Sciatic nerve (tissue), 2 donors: ENCODE measurements at regions not wholly inside any gene's neighbourhood (a gene's known extent, or its start where the extent isn't known, plus 50 kb on each side); places are given as distances from the start of the nearest gene placed in this dataset.
"Not testable (repeated sequence)": the region's sequence is repeated elsewhere in the genome, so short reads cannot be mapped to it uniquely, and the experiment has no call there.

Experiments
- ATAC-seq: fragments of 200-7000 bp; cut with Tn5 transposase; one replicate; pipeline ENCODE4 v1.9.1; 2020; ENCODE audit warnings: mild to moderate bottlenecking, moderate library complexity
- DNase-seq: peaks from one replicate; pipeline ENCODE4 v3.0.0-alpha.2; 2020; ENCODE audit warnings: low spot score
- intact Hi-C: fragments of 100-400 bp; cut with DNase I; formaldehyde crosslinking; loops from one replicate; pipeline ENCODE4 v1.14.2; 2022
- donor health status: DM: no; HTN: no; CAD: no.
- donor health status: DM: no; HTN: no; CAD: no.

GRCh38 chr2:49702740-49703139 is 548.4 kb upstream of the FSHR start:
- intact Hi-C loops: no loop called here
- DNase-seq: no peak
- ATAC-seq: no peak

GRCh38 chr2:49693961-49694360 is 539.6 kb upstream of the FSHR start:
- intact Hi-C loops: no loop called here
- no peak for DNase-seq
- ATAC-seq: no peak

- ATAC-seq, intact Hi-C loops, DNase-seq: not testable (repeated sequence)
Observed at GRCh38 chr2:49692022-49692421, 537.7 kb upstream of the FSHR start.

GRCh38 chr2:49687918-49688317 is 533.6 kb upstream of the FSHR start:
- no peak for ATAC-seq
- intact Hi-C loops: no loop called here
- DNase-seq: no peak

- DNase-seq: no peak
- no peak for ATAC-seq
- intact Hi-C loops: no loop called here
Observed at GRCh38 chr2:49686897-49687442, 532.7 kb upstream of the FSHR start.

GRCh38 chr2:49686291-49686690 is 532.0 kb upstream of the FSHR start:
- DNase-seq: no peak
- intact Hi-C loops: no loop called here
- no peak for ATAC-seq

- intact Hi-C loops: no loop called here
- no peak for ATAC-seq
Observed at GRCh38 chr2:49677227-49677626, 522.9 kb upstream of the FSHR start.

GRCh38 chr2:49664827-49665226 is 510.5 kb upstream of the FSHR start:
- no peak for DNase-seq
- ATAC-seq: no peak
- intact Hi-C loops: no loop called here

More at GRCh38 chr2:49677227-49677626, 522.9 kb upstream of the FSHR start:
- no peak for DNase-seq

- DNase-seq (no peak), ATAC-seq (no peak)
- intact Hi-C loops: no loop called here
Observed at GRCh38 chr2:49661809-49662208, 507.5 kb upstream of the FSHR start.

- intact Hi-C loops: no loop called here
- ATAC-seq (no peak), DNase-seq (no peak)
Observed at GRCh38 chr2:49656853-49657252, 502.5 kb upstream of the FSHR start.

- intact Hi-C loops: no loop called here
- ATAC-seq (no peak), DNase-seq (no peak)
Observed at GRCh38 chr2:49643149-49643548, 488.8 kb upstream of the FSHR start.

- no peak for ATAC-seq
- intact Hi-C loops: no loop called here
- no peak for DNase-seq
Observed at GRCh38 chr2:49640630-49641029, 486.3 kb upstream of the FSHR start.

GRCh38 chr2:49621016-49621415 is 466.7 kb upstream of the FSHR start:
- ATAC-seq (no peak), DNase-seq (no peak)
- intact Hi-C loops: no loop called here

GRCh38 chr2:49619804-49620203 is 465.5 kb upstream of the FSHR start:
- DNase-seq: no peak
- intact Hi-C loops: no loop called here
- ATAC-seq: no peak

- no peak for DNase-seq
- intact Hi-C loops: no loop called here
- ATAC-seq: no peak
Observed at GRCh38 chr2:49618491-49618890, 464.2 kb upstream of the FSHR start.

- ATAC-seq: peak; percentile 30
- DNase-seq: no peak
- intact Hi-C loops: no loop called here
Observed at GRCh38 chr2:49616800-49617199, 462.5 kb upstream of the FSHR start.

- ATAC-seq, intact Hi-C loops, DNase-seq: not testable (repeated sequence)
Observed at GRCh38 chr2:49611796-49612195, 457.5 kb upstream of the FSHR start.

GRCh38 chr2:49600524-49600923 is 446.2 kb upstream of the FSHR start:
- DNase-seq (no peak), ATAC-seq (no peak)
- intact Hi-C loops: no loop called here

- ATAC-seq: no peak
Observed at GRCh38 chr2:49598231-49598630, 443.9 kb upstream of the FSHR start.

GRCh38 chr2:49585921-49586320 is 431.6 kb upstream of the FSHR start:
- no peak for DNase-seq
- no peak for ATAC-seq
- intact Hi-C loops: no loop called here

More at GRCh38 chr2:49598231-49598630, 443.9 kb upstream of the FSHR start:
- DNase-seq: no peak
- intact Hi-C loops: no loop called here

GRCh38 chr2:49582946-49583345 is 428.6 kb upstream of the FSHR start:
- intact Hi-C loops: no loop called here
- ATAC-seq (no peak), DNase-seq (no peak)

GRCh38 chr2:49577041-49577440 is 422.7 kb upstream of the FSHR start:
- intact Hi-C loops: no loop called here
- ATAC-seq (no peak), DNase-seq (no peak)
